NT2/D1 (cell line): ENCODE measurements at regions not wholly inside any gene's neighbourhood (a gene's known extent, or its start where the extent isn't known, plus 50 kb on each side); places are given as distances from the start of the nearest gene placed in this dataset.

ENCODE experiments used
- YY1 ChIP-seq: IDR thresholded peaks from 2 replicates; pipeline ENCODE4 v1.6.1; 2011; ENCODE audit not compliant: insufficient read length, insufficient read depth
- ZNF274 ChIP-seq: IDR thresholded peaks from 2 replicates; pipeline ENCODE4 v1.6.1; 2011; ENCODE audit warnings: mild to moderate bottlenecking, low read depth, low read length

- no peak for TF ChIP-seq YY1
- no peak for TF ChIP-seq ZNF274
Measured at GRCh38 chr2:142561656-142562055, 315.8 kb upstream of the KYNU start.
